ENCODE measurements at regions not wholly inside any gene's neighbourhood (a gene's known extent, or its start where the extent isn't known, plus 50 kb on each side); places are given as distances from the start of the nearest gene placed in this dataset.

DNA sequence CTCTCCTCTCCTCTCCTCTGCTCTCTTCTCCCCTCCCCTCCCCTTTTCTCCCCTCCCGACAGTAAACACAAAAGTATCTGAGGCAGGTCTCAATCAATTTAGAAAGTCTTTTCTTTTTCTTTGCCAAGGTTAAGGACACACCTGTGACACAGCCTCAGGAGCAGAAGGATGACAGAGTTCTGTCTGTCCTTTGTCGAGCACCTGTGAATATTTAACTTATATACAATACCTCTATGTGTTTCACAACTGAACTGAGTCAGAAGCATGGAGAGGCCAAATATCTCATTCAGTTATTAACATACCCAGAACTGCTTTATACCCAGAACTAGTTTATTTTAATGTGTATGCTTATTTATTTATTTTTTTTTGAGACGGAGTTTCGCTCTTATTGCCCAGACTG, 81.1 kb upstream of the ROBO1 start:
- FAIRE-seq = no peak
- CTCF ChIA-PET (ENCODE audit: low intra/inter-chr PET ratio) = no interaction called here
- H2AFZ ChIP-seq (ENCODE audit: low read depth, low read length) = no peak overlapping the region
- H3K27ac ChIP-seq (ENCODE audit: extremely low read depth, low read depth, low read length) = no peak overlapping the region
- WGBS (ENCODE audit: insufficient coverage, low coverage, missing lambda C conversion rate) = 0% methylated on average over 3 of the region's 4 CpGs
- no peak for DNase-seq (ENCODE audit: extremely low read depth in 1 of 4, low spot score in 3 of 4)
- no peak overlapping the region for H3K4me3 ChIP-seq
- no peaks in the 10 kb centered on the region for H3K36me3 ChIP-seq (ENCODE audit: control insufficient read depth, insufficient read depth, low read length)
- no peak for ATAC-seq
- in situ Hi-C loops (cut with MboI) = no loop called here
- POLR2A ChIA-PET = no interaction called here
- no peaks in the 10 kb centered on the region for H3K79me2 ChIP-seq (ENCODE audit: control insufficient read depth, insufficient read depth, low read length)
- no peak overlapping the region for H3K4me2 ChIP-seq (ENCODE audit: insufficient read depth, low read length)
- H3K9ac ChIP-seq (ENCODE audit: insufficient read depth in 1 of 2, low read depth in 2 of 2, low read length in 2 of 2) = no peak overlapping the region
- no peaks in the 10 kb centered on the region for H3K4me1 ChIP-seq (replicated peaks in 1 of 2; ENCODE audit: control insufficient read depth in 2 of 2, insufficient read depth in 2 of 2, low read length in 2 of 2)
- intact Hi-C loops (cut with micrococcal nuclease) = no loop called here
- H3K9me1 ChIP-seq (ENCODE audit: control insufficient read depth, insufficient read depth, low read length) = no peaks in the 10 kb centered on the region
- no peaks in the 10 kb centered on the region for H3K9me3 ChIP-seq (replicated peaks; ENCODE audit: control insufficient read depth, insufficient read depth, low read depth, low read length)
- no TSS peak for BruUV-seq (replicated peaks)
- H4K20me1 ChIP-seq (replicated peaks; ENCODE audit: control insufficient read depth, insufficient read depth, low read length) = no peaks in the 10 kb centered on the region
- H3K27me3 ChIP-seq (ENCODE audit: control insufficient read depth in 2 of 2, insufficient read depth in 2 of 2, low read length in 2 of 2) = no peaks in the 10 kb centered on the region
- TF ChIP-seq BRF1 (IDR thresholded peaks at IDR 0.05; ENCODE audit: borderline replicate concordance, extremely low read depth, insufficient read length) (no peak), RFX1 (IDR thresholded peaks at IDR 0.05) (no peak), FOXP1 (CRISPR knock-in tag; IDR thresholded peaks at IDR 0.05) (no peak), HNRNPK (IDR thresholded peaks at IDR 0.05; ENCODE audit: low read depth, low read length, poor library complexity, severe bottlenecking) (no peak), BRD4 (IDR thresholded peaks at IDR 0.05) (no peak), PHF20 (IDR thresholded peaks at IDR 0.05; ENCODE audit: partially characterized antibody) (no peak), HNRNPLL (IDR thresholded peaks at IDR 0.05; ENCODE audit: low read depth, low read length, poor library complexity, severe bottlenecking) (no peak), SRSF1 (IDR thresholded peaks at IDR 0.05; ENCODE audit: low read depth, low read length) (no peak), DDX20 (tag; IDR thresholded peaks at IDR 0.05; ENCODE audit: low read depth) (no peak), TAL1 (IDR thresholded peaks at IDR 0.05) (no peak)
- TF ChIP-seq, protein P1, sequence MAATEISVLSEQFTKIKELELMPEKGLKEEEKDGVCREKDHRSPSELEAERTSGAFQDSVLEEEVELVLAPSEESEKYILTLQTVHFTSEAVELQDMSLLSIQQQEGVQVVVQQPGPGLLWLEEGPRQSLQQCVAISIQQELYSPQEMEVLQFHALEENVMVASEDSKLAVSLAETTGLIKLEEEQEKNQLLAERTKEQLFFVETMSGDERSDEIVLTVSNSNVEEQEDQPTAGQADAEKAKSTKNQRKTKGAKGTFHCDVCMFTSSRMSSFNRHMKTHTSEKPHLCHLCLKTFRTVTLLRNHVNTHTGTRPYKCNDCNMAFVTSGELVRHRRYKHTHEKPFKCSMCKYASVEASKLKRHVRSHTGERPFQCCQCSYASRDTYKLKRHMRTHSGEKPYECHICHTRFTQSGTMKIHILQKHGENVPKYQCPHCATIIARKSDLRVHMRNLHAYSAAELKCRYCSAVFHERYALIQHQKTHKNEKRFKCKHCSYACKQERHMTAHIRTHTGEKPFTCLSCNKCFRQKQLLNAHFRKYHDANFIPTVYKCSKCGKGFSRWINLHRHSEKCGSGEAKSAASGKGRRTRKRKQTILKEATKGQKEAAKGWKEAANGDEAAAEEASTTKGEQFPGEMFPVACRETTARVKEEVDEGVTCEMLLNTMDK (IDR thresholded peaks at IDR 0.05; ENCODE audit: borderline replicate concordance, insufficient read depth, low read depth, low read length, poor library complexity, severe bottlenecking) = no peak
- TF ChIP-seq, protein P2, sequence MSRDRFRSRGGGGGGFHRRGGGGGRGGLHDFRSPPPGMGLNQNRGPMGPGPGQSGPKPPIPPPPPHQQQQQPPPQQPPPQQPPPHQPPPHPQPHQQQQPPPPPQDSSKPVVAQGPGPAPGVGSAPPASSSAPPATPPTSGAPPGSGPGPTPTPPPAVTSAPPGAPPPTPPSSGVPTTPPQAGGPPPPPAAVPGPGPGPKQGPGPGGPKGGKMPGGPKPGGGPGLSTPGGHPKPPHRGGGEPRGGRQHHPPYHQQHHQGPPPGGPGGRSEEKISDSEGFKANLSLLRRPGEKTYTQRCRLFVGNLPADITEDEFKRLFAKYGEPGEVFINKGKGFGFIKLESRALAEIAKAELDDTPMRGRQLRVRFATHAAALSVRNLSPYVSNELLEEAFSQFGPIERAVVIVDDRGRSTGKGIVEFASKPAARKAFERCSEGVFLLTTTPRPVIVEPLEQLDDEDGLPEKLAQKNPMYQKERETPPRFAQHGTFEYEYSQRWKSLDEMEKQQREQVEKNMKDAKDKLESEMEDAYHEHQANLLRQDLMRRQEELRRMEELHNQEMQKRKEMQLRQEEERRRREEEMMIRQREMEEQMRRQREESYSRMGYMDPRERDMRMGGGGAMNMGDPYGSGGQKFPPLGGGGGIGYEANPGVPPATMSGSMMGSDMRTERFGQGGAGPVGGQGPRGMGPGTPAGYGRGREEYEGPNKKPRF (IDR thresholded peaks at IDR 0.05; ENCODE audit: low read depth, low read length) = no peak
- TF ChIP-seq, protein P3, sequence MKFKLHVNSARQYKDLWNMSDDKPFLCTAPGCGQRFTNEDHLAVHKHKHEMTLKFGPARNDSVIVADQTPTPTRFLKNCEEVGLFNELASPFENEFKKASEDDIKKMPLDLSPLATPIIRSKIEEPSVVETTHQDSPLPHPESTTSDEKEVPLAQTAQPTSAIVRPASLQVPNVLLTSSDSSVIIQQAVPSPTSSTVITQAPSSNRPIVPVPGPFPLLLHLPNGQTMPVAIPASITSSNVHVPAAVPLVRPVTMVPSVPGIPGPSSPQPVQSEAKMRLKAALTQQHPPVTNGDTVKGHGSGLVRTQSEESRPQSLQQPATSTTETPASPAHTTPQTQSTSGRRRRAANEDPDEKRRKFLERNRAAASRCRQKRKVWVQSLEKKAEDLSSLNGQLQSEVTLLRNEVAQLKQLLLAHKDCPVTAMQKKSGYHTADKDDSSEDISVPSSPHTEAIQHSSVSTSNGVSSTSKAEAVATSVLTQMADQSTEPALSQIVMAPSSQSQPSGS (CRISPR knock-in tag; IDR thresholded peaks at IDR 0.05) = no peak
- TF ChIP-seq, protein P4, sequence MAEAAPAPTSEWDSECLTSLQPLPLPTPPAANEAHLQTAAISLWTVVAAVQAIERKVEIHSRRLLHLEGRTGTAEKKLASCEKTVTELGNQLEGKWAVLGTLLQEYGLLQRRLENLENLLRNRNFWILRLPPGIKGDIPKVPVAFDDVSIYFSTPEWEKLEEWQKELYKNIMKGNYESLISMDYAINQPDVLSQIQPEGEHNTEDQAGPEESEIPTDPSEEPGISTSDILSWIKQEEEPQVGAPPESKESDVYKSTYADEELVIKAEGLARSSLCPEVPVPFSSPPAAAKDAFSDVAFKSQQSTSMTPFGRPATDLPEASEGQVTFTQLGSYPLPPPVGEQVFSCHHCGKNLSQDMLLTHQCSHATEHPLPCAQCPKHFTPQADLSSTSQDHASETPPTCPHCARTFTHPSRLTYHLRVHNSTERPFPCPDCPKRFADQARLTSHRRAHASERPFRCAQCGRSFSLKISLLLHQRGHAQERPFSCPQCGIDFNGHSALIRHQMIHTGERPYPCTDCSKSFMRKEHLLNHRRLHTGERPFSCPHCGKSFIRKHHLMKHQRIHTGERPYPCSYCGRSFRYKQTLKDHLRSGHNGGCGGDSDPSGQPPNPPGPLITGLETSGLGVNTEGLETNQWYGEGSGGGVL (CRISPR knock-in tag; IDR thresholded peaks at IDR 0.05) = no peak
- TF ChIP-seq, protein P5, sequence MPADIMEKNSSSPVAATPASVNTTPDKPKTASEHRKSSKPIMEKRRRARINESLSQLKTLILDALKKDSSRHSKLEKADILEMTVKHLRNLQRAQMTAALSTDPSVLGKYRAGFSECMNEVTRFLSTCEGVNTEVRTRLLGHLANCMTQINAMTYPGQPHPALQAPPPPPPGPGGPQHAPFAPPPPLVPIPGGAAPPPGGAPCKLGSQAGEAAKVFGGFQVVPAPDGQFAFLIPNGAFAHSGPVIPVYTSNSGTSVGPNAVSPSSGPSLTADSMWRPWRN (IDR thresholded peaks at IDR 0.05; ENCODE audit: low read depth) = no peak

Measured in K562 (cell line).